Fibroblast of mammary gland (primary cell): ENCODE measurements at regions not wholly inside any gene's neighbourhood (a gene's known extent, or its start where the extent isn't known, plus 50 kb on each side); places are given as distances from the start of the nearest gene placed in this dataset.

ENCODE experiments used
- DNase-seq: peaks from one replicate; pipeline ENCODE4 v3.0.0-alpha.2; 2010; ENCODE audit warnings: low read depth
- H3K4me3 ChIP-seq: 2 replicates; pipeline ENCODE4 v1.5.1; 2011; ENCODE audit warnings: low read depth, mild to moderate bottlenecking, low read length, moderate library complexity; ENCODE audit not compliant: control insufficient read depth
- TF ChIP-seq, protein P1 (sequence below): conservative IDR thresholded peaks from 2 replicates; pipeline ENCODE4 v1.5.1; 2011; ENCODE audit warnings: low read depth, low read length, inconsistent platforms; ENCODE audit not compliant: control insufficient read depth, insufficient read depth

DNA sequence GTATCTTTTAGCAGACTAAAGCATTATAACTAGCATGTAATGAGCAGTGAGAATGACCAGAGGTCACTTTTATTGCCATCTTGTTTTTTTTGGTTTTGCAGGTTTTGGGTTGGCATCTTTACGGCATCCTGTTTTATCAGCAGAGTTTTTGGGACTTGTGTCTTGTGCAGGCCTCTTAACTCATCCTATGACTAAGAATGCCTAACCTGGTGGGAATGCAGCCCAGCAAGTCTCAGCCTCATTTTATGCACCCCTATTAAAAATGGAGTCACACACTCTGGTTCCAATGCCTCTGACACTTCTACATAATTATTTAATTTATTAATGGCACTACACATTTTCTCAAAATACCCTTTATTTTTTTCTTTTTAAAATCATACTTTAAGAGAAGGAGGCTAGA, 726.5 kb upstream of the RIOK2 start:
- H3K4me3 ChIP-seq = no peak overlapping the region
- TF ChIP-seq, protein P1, sequence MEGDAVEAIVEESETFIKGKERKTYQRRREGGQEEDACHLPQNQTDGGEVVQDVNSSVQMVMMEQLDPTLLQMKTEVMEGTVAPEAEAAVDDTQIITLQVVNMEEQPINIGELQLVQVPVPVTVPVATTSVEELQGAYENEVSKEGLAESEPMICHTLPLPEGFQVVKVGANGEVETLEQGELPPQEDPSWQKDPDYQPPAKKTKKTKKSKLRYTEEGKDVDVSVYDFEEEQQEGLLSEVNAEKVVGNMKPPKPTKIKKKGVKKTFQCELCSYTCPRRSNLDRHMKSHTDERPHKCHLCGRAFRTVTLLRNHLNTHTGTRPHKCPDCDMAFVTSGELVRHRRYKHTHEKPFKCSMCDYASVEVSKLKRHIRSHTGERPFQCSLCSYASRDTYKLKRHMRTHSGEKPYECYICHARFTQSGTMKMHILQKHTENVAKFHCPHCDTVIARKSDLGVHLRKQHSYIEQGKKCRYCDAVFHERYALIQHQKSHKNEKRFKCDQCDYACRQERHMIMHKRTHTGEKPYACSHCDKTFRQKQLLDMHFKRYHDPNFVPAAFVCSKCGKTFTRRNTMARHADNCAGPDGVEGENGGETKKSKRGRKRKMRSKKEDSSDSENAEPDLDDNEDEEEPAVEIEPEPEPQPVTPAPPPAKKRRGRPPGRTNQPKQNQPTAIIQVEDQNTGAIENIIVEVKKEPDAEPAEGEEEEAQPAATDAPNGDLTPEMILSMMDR = no peak
- DNase-seq = no peak

DNA sequence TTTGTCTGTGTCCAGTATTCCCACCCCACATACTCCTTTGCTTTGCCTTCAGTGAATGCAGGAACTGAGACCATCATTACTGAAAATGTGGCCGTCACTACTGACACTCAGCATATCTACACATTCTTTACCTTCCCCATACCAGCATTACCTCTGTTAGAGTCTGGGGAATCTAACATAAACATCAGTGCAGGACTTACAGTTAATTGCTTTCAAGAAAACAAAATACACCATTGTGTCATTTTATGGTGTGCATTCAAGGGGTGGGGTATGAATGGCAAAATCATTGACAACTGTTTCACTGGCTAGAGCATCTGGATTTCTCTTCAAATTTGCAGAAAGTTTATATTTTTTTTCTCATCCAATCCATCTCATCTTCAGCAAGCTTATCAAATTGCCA, 731.4 kb upstream of the RIOK2 start:
- TF ChIP-seq, protein P1 = no peak
- DNase-seq = no peak
- no peak overlapping the region for H3K4me3 ChIP-seq

DNA sequence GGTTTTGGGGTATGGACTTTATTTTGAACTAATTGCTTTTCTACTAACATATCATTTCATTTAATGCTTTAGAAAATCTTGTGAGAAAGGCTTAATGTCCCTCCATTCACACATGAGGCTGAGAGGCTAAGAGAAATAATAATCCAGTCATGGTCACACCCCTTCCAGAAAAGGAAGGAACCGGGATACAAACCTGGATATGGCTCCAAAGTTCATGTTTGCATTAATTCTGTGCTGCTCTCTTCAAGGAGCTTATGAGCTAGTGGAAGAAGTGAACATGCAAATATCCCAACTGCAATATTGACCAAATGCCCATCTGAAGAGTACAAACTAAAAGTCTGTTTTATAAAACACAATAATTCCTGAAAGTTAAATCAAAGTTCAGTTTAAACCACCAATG, 732.1 kb upstream of the RIOK2 start:
- H3K4me3 ChIP-seq = no peak overlapping the region
- TF ChIP-seq, protein P1 = no peak
- DNase-seq = no peak

DNA sequence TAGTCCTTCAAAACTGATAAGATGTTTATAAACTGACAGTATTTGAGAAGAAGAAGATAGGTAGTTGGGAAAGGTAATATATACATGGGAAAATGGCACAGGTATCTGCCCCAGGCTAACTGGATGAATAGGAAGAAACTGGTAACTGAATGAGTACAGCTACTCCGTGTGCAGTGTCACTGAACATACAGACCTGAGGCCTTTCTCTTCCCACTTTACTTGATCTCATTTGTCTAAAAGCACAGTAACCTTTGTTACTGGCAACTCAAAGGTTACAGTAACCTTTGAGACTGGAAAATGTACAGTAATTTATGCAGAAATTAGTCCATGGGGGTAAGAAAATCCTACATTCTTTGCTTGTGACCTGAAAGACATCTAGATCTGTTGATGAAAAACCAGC, 735.0 kb upstream of the RIOK2 start:
- H3K4me3 ChIP-seq = no peak overlapping the region
- TF ChIP-seq, protein P1 = no peak
- no peak for DNase-seq

DNA sequence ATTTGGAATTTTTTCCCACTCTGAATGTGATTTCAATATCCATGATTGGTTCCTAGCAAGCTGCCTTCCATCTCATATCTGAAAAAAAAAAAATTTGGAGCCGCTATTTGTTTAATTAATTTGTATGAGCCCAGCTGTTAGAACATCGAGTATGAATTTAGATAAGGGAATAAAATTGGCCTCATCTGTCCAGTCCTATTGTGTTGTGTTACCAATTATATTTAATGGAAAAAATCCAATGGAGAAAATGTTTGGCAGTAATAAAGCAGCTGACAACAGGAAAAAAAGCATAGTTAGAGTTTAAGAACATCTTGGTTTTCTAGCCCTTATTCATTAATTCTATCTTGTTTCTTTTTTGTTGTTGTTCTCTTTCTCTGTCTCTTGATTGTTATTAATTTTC, 735.6 kb upstream of the RIOK2 start:
- no peak for DNase-seq
- TF ChIP-seq, protein P1 = no peak
- H3K4me3 ChIP-seq = no peak overlapping the region

GRCh38 chr5:97919719-97920118, 736.7 kb upstream of the RIOK2 start:
- H3K4me3 ChIP-seq = no peak overlapping the region
- no peak for DNase-seq
- TF ChIP-seq, protein P1 = no peak

- TF ChIP-seq, protein P1 = no peak
- H3K4me3 ChIP-seq = no peak overlapping the region
Measured at GRCh38 chr5:97922776-97923175, 739.7 kb upstream of the RIOK2 start.

More at GRCh38 chr5:97922776-97923175, 739.7 kb upstream of the RIOK2 start:
- no peak for DNase-seq
